NB4 (cell line): ENCODE measurements at regions not wholly inside any gene's neighbourhood (a gene's known extent, or its start where the extent isn't known, plus 50 kb on each side); places are given as distances from the start of the nearest gene placed in this dataset.

Source experiments
- DNase-seq: peaks from one replicate; pipeline ENCODE4 v3.0.0; 2010; ENCODE audit warnings: low read depth
- H3K4me3 ChIP-seq: one replicate; pipeline ENCODE4 v1.5.1; 2011; ENCODE audit warnings: mild to moderate bottlenecking, low read depth, low read length, moderate library complexity
- MAX ChIP-seq: IDR thresholded peaks from 2 replicates; pipeline ENCODE4 v1.6.1; 2011; ENCODE audit warnings: low read depth, low read length
- MYC ChIP-seq: IDR thresholded peaks from 2 replicates; pipeline ENCODE4 v1.6.1; 2011; ENCODE audit warnings: low read depth, low read length
- POLR2A ChIP-seq: IDR thresholded peaks from 2 replicates; pipeline ENCODE4 v1.6.1; 2011; ENCODE audit warnings: mild to moderate bottlenecking; ENCODE audit not compliant: insufficient read length; ENCODE audit errors: extremely low read depth
- TF ChIP-seq, protein P1 (sequence below): IDR thresholded peaks from one replicate; pipeline ENCODE4 v1.5.1; 2012; ENCODE audit warnings: low read depth, low read length

GRCh38 chr2:215514516-215514915 lies 78.6 kb upstream of the FN1 start:
- TF ChIP-seq MAX, result no peak
- TF ChIP-seq, protein P1, sequence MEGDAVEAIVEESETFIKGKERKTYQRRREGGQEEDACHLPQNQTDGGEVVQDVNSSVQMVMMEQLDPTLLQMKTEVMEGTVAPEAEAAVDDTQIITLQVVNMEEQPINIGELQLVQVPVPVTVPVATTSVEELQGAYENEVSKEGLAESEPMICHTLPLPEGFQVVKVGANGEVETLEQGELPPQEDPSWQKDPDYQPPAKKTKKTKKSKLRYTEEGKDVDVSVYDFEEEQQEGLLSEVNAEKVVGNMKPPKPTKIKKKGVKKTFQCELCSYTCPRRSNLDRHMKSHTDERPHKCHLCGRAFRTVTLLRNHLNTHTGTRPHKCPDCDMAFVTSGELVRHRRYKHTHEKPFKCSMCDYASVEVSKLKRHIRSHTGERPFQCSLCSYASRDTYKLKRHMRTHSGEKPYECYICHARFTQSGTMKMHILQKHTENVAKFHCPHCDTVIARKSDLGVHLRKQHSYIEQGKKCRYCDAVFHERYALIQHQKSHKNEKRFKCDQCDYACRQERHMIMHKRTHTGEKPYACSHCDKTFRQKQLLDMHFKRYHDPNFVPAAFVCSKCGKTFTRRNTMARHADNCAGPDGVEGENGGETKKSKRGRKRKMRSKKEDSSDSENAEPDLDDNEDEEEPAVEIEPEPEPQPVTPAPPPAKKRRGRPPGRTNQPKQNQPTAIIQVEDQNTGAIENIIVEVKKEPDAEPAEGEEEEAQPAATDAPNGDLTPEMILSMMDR, result no peak
- TF ChIP-seq MYC, result no peak
- TF ChIP-seq POLR2A, result no peak
- no peak for DNase-seq
- H3K4me3 ChIP-seq, result no peak overlapping the region

GRCh38 chr2:215511454-215512346 lies 75.8 kb upstream of the FN1 start:
- no peak for DNase-seq
- no peak for TF ChIP-seq MYC

GRCh38 chr2:215507836-215508235 lies 72.0 kb upstream of the FN1 start:
- TF ChIP-seq MAX, result no peak
- TF ChIP-seq, protein P1, result no peak
- no peak for TF ChIP-seq POLR2A
- TF ChIP-seq MYC, result no peak
- peak; percentile 7 for DNase-seq
- H3K4me3 ChIP-seq, result no peak overlapping the region

More at GRCh38 chr2:215511454-215512346, 75.8 kb upstream of the FN1 start:
- no peak overlapping the region for H3K4me3 ChIP-seq

DNA sequence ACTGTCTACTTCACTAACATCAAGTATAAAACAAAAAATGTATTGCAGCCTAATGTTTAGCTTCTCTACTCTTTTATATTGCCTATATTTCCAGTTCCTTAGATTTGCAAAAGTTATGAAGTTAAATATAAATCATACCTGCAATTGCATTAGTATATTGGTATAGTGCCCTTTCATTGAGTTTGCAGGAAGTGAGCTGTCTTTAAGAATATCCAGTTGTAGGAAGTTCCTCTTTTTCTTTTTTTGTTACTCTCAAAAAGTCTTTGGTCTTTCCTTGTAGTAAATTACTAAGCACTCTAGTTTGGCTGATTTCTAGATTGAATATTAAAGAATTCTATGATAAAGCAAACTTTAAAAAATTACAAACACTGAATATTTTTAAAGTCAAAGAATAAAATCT lies 71.3 kb upstream of the FN1 start:
- peak; percentile 45 for DNase-seq
- H3K4me3 ChIP-seq, result no peak overlapping the region
- TF ChIP-seq MYC (no peak), POLR2A (no peak), MAX (no peak)

- H3K4me3 ChIP-seq, result no peak overlapping the region
- no peak for DNase-seq
- no peak for TF ChIP-seq MYC
- TF ChIP-seq POLR2A, result no peak
- no peak for TF ChIP-seq MAX
- TF ChIP-seq, protein P1, result no peak
Measured at GRCh38 chr2:215506604-215506990, 70.7 kb upstream of the FN1 start.

DNA sequence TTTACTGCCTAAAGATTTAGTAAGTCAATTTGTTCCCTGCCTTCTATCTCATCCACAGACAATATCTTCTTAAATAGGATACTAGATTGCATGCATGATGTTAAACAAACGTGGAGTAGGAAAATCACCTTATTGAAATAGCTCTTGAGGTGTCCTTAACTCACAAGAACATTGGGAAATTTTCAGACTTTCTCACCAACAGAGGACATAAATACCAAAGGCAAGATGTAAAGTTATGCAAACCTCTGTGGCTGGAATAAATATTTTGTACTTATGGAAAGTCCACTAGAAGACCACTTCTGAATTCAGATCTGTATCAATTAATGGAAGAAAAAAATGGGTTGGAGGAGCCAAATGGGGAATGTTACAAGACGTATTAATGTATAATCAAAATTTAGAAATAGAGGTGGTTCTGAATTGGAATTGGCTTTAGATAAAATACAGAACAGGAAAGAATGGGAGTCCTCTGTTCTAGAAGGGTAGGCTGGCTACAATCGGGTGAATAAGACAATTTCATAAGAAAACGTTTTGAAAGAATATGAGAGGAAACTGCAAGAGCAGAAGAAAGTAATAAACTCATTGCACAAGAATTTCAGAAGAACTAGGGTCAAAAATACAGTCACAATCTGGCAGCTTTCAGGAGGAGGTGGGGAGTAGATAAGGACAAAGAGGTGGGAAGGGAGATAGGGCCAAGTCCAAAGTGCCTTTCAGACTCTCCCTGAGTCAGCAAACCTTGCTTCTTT lies 69.3 kb upstream of the FN1 start:
- TF ChIP-seq, protein P1, result no peak
- TF ChIP-seq MAX (no peak), MYC (no peak), POLR2A (no peak)
- H3K4me3 ChIP-seq, result no peak overlapping the region
- peak; percentile 52 for DNase-seq
